Suppressor macrophage (primary cell): ENCODE measurements at regions not wholly inside any gene's neighbourhood (a gene's known extent, or its start where the extent isn't known, plus 50 kb on each side); places are given as distances from the start of the nearest gene placed in this dataset.
"Not testable (repeated sequence)": the region's sequence is repeated elsewhere in the genome, so short reads cannot be mapped to it uniquely, and the experiment has no call there.

Source experiments
- DNase-seq, 4 experiments: peaks; one replicate each; pipeline ENCODE4 v3.0.0-alpha.2; 2020 to 2022

- no peak for DNase-seq
Observed at GRCh38 chr1:80375662-80376061, 1369.1 kb upstream of the ADGRL4 start.

GRCh38 chr1:80375109-80375508 is 1368.6 kb upstream of the ADGRL4 start:
- no peak for DNase-seq

- no peak for DNase-seq
Observed at GRCh38 chr1:80369780-80370179, 1363.2 kb upstream of the ADGRL4 start.

- no peak for DNase-seq
Observed at GRCh38 chr1:80367058-80367457, 1360.5 kb upstream of the ADGRL4 start.

GRCh38 chr1:80365359-80366021 is 1359.0 kb upstream of the ADGRL4 start:
- DNase-seq, result no peak

GRCh38 chr1:80363689-80364475 is 1357.4 kb upstream of the ADGRL4 start:
- DNase-seq, result no peak

GRCh38 chr1:80359666-80360065 is 1353.1 kb upstream of the ADGRL4 start:
- no peak for DNase-seq

- no peak for DNase-seq
Observed at GRCh38 chr1:80349218-80349617, 1342.7 kb upstream of the ADGRL4 start.

GRCh38 chr1:80341021-80341420 is 1334.5 kb upstream of the ADGRL4 start:
- no peak for DNase-seq

DNA sequence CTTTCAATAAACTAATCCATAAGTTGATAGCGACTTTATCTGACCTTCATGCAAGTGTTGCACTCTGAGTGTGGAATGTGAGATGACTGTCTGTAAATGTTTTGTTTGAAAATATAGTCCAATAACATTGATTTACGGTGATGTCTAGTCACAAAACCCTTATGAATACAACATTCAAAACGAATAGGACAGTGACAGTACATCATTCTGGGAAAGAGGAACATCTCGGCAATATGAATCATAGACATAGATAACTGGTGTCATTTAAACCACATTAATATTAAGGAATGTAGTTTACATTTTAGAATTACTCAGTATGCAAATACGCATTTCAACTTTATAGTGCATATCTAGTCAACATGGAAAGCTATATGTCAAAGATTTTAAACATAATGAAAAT is 1311.6 kb upstream of the ADGRL4 start:
- no peak for DNase-seq

DNA sequence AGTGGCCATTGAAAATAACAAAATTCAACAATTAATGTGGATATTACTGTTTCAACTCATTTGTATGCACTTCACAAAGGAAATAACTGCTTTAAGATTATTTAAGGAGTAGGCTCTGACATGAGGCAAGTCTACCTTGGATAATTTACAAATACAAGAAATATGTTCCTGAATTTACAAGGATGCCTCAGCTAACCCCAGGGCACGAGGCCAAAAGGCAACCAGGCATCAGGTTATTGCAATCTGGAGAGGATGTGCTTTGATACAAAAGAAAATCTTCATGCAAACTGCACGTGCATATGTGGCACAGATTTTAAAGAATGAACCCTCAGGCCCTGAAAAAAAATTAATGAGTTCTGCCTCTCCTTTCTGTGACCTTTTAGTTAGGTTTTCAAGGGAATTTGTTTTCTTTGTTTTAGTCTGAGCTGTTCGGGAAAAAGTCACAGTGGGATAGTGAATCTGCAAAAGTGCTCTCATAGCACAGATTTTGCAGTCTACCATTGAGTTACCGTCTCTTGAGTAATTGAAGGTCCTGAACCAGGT is 1304.2 kb upstream of the ADGRL4 start:
- no peak for DNase-seq

- no peak for DNase-seq
Observed at GRCh38 chr1:80305466-80305865, 1298.9 kb upstream of the ADGRL4 start.

GRCh38 chr1:80293818-80294217 is 1287.3 kb upstream of the ADGRL4 start:
- no peak for DNase-seq

DNA sequence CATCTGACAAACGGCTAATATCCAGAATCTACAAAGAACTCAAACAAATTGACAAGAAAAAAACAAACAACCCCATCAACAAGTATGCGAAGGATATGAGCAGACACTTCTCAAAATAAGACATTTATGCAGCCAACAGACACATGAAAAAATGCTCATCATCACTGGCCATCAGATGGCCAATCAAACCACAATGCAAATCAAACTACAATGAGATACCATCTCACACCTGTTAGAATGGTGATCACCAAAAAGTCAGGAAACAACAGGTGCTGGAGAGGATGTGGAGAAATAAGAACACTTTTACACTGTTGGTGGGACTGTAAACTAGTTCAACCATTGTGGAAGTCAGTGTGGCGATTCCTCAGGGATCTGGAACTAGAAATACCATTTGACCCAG is 1282.2 kb upstream of the ADGRL4 start:
- not testable (repeated sequence) for DNase-seq

- no peak for DNase-seq
Observed at GRCh38 chr1:80282536-80282935, 1276.0 kb upstream of the ADGRL4 start.

DNA sequence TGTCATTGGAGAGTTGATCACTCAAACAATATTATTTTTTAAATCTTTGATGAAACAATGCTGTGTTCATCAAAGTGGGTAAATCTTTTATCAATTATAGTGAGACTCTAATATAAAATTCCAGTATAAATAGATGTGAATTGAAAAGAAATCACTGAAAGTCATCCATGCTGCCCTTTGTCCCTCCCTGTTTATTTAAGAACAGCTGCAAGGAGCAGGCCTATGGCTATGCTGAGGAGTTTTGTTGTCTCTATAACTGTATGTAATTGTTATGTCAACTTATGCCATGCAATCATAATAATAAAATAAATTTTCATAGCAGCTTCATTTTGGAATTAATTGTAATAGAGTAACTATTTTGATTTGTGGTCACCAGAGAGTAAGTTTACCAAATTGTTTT is 1272.4 kb upstream of the ADGRL4 start:
- DNase-seq, result no peak

GRCh38 chr1:80274256-80274655 is 1267.7 kb upstream of the ADGRL4 start:
- no peak for DNase-seq

- no peak for DNase-seq
Observed at GRCh38 chr1:80272495-80272894, 1266.0 kb upstream of the ADGRL4 start.

- DNase-seq, result no peak
Observed at GRCh38 chr1:80258659-80259058, 1252.1 kb upstream of the ADGRL4 start.

GRCh38 chr1:80251591-80251990 is 1245.1 kb upstream of the ADGRL4 start:
- DNase-seq, result no peak

- DNase-seq, result no peak
Observed at GRCh38 chr1:80251171-80251570, 1244.6 kb upstream of the ADGRL4 start.

DNA sequence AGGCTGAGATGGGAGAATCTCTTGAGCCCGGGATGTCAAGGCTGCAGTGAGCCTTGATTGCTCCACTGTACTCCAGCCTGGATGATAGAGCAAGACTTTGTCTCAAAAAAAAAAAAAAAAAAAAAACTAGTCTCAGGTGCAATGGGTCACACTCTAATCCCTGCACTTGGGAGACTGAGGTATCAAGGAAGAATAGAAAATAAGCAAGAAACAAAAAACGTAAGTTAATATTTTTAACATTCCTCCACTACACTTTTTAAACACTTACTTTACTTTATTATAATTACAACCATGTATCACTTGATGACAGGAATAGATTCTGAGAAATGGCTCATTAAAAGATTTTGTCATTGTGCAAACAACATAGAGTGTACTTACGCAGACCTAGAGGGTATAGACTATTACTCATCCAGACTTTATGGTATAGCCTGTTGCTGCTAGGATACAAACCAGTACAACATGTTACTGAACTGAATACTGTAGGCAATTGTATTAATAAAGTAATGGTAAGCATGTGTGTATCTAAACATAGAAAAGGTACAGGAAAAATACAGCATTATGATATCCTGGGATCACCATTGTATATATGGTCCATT is 1244.1 kb upstream of the ADGRL4 start:
- no peak for DNase-seq

- DNase-seq, result no peak
Observed at GRCh38 chr1:80249699-80250098, 1243.2 kb upstream of the ADGRL4 start.

GRCh38 chr1:80248886-80249285 is 1242.4 kb upstream of the ADGRL4 start:
- no peak for DNase-seq
